Sigmoid colon (tissue), 6 donors: ENCODE measurements at regions not wholly inside any gene's neighbourhood (a gene's known extent, or its start where the extent isn't known, plus 50 kb on each side); places are given as distances from the start of the nearest gene placed in this dataset.
A peak's percentile ranks its signal among the peaks of the same experiment; 100 is the strongest.

Source experiments
- DNase-seq: peaks from one replicate; pipeline ENCODE4 v3.0.0-alpha.2; 2019
- H3K27ac ChIP-seq, 4 donors: fragments of 200-600 bp; sonication (generic); one replicate each; pipeline ENCODE4 v1.5.1; 2016 to 2019; ENCODE audit warnings: mild to moderate bottlenecking in 1 of 4
- H3K27me3 ChIP-seq, 3 donors: fragments of 200-600 bp; sonication (generic); one replicate each; pipeline ENCODE4 v1.5.1; 2019; ENCODE audit warnings: mild to moderate bottlenecking in 1 of 3
- H3K36me3 ChIP-seq, 4 donors: fragments of 200-600 bp; sonication (generic); one replicate each; pipeline ENCODE4 v1.5.1; 2016 to 2019
- H3K4me1 ChIP-seq, 4 donors: fragments of 200-600 bp; sonication (generic); one replicate each; pipeline ENCODE4 v1.5.1; 2017 to 2019
- H3K4me3 ChIP-seq, 4 donors: fragments of 200-600 bp; sonication (generic); one replicate each; pipeline ENCODE4 v1.5.1; 2017 to 2019; ENCODE audit warnings: mild to moderate bottlenecking in 2 of 4, moderate library complexity in 1 of 4
- H3K9me3 ChIP-seq, 4 donors: fragments of 200-600 bp in 3 of 4; sonication (generic) in 3 of 4; one replicate each; pipeline versions ENCODE4 v1.5.1 to v1.6.1; 2013 to 2019
- CTCF ChIP-seq, 4 experiments: fragments of 450-650 bp in 3 of 4; fragments of 200-600 bp in 1 of 4; IDR thresholded peaks; one replicate each; pipeline ENCODE4 v1.5.1; 2016 to 2019; ENCODE audit warnings: antibody characterized with exemption in 4 of 4, mild to moderate bottlenecking in 3 of 4, moderate library complexity in 2 of 4
- EP300 ChIP-seq, 4 donors: sonication (generic); formaldehyde crosslinking; IDR thresholded peaks; one replicate each; pipeline ENCODE4 v1.6.1; 2017; ENCODE audit warnings: antibody characterized with exemption in 4 of 4
- POLR2A ChIP-seq, 2 donors: fragments of 450-650 bp; IDR thresholded peaks; one replicate each; pipeline ENCODE4 v1.6.1; 2016; ENCODE audit warnings: antibody characterized with exemption in 2 of 2, mild to moderate bottlenecking in 2 of 2, moderate library complexity in 2 of 2
- POLR2AphosphoS5 ChIP-seq, 4 donors: sonication (generic); formaldehyde crosslinking; IDR thresholded peaks; one replicate each; pipeline ENCODE4 v1.6.1; 2017; ENCODE audit warnings: antibody characterized with exemption in 4 of 4
- WGBS, 2 donors: extraction: QIAGEN DNeasy Blood & Tissue Kit; methylation state at CpG; one replicate each; pipeline ENCODE4 v1.1.7; 2013; 5-methylcytosine and 5-hydroxymethylcytosine counted together
- intact Hi-C: fragments of 100-400 bp; cut with DNase I; formaldehyde crosslinking; loops from one replicate; pipeline ENCODE4 v1.15.1; 2023
- donor health status: healthy with polysubstance abuse.
- donor health status: healthy.

GRCh38 chr1:184298440-184299405 is 88.1 kb upstream of the C1orf21 start:
- H3K4me3 ChIP-seq = no peak overlapping the region
- intact Hi-C loops = loop anchor here (5.0 kb wide), 2 partner anchors 69 to 89 kb away; partner anchors contain the start of gene C1orf21
- no peaks in the 10 kb centered on the region for H3K36me3 ChIP-seq
- peaks cover 0 to 41% (median 33%) of the 10 kb centered on the region in 4 donors for H3K4me1 ChIP-seq
- 74% methylated on average over 6 of the region's 6 CpGs for WGBS, 2 donors
- TF ChIP-seq EP300 (IDR thresholded peaks at IDR 0.05) (no peak), CTCF (IDR thresholded peaks at IDR 0.05) (no peak), POLR2A (IDR thresholded peaks at IDR 0.05) (no peak), POLR2AphosphoS5 (IDR thresholded peaks at IDR 0.05) (no peak)
- no peaks in the 10 kb centered on the region for H3K27me3 ChIP-seq
- H3K9me3 ChIP-seq = no peaks in the 10 kb centered on the region
- no peak for DNase-seq
- peak overlapping the region; percentile 10 to 59 (median 36) for H3K27ac ChIP-seq

- Histone ChIP-seq H3K4me1 (peaks cover 0 to 41% (median 33%) of the 10 kb centered on the region in 4 donors), H3K36me3 (no peaks in the 10 kb centered on the region), H3K4me3 (no peak overlapping the region), H3K27me3 (no peaks in the 10 kb centered on the region), H3K9me3 (no peaks in the 10 kb centered on the region), H3K27ac (peak overlapping the region in 3 of 4 donors; percentile 10 to 59 (median 43))
- intact Hi-C loops = loop anchor here (5.0 kb wide), 2 partner anchors 68 to 88 kb away; partner anchors contain the start of gene C1orf21
- TF ChIP-seq EP300 (IDR thresholded peaks at IDR 0.05) = no peak
- no peak for TF ChIP-seq POLR2AphosphoS5 (IDR thresholded peaks at IDR 0.05)
- no peak for TF ChIP-seq POLR2A (IDR thresholded peaks at IDR 0.05)
- 89 to 91% methylated on average over 2 of the region's 2 CpGs for WGBS, 2 donors
- DNase-seq = no peak
Observed at GRCh38 chr1:184299406-184299790, 87.4 kb upstream of the C1orf21 start.

GRCh38 chr1:184299796-184300195 is 87.0 kb upstream of the C1orf21 start:
- no peak for DNase-seq
- H3K9me3 ChIP-seq = no peaks in the 10 kb centered on the region
- H3K27ac ChIP-seq = peak overlapping the region in 2 of 4 donors; percentile 43 to 59
- no peaks in the 10 kb centered on the region for H3K27me3 ChIP-seq
- WGBS, 2 donors = 78 to 82% methylated on average over 2 of the region's 2 CpGs
- H3K36me3 ChIP-seq = no peaks in the 10 kb centered on the region
- peaks cover 0 to 41% (median 33%) of the 10 kb centered on the region in 4 donors for H3K4me1 ChIP-seq
- TF ChIP-seq POLR2A (IDR thresholded peaks at IDR 0.05) = no peak
- no peak for TF ChIP-seq POLR2AphosphoS5 (IDR thresholded peaks at IDR 0.05)
- TF ChIP-seq CTCF (IDR thresholded peaks at IDR 0.05) = no peak
- no peak overlapping the region for H3K4me3 ChIP-seq
- intact Hi-C loops = loop anchor here (5.0 kb wide), 2 partner anchors 68 to 88 kb away; partner anchors contain the start of gene C1orf21

- H3K9me3 ChIP-seq = no peaks in the 10 kb centered on the region
- H3K4me3 ChIP-seq = no peak overlapping the region
- H3K27ac ChIP-seq = peak overlapping the region in 1 of 4 donors; percentile 59
- intact Hi-C loops = no loop called here
- DNase-seq = no peak
- H3K27me3 ChIP-seq = no peaks in the 10 kb centered on the region
- 75% methylated on average over 4 of the region's 4 CpGs for WGBS, 2 donors
- no peaks in the 10 kb centered on the region for H3K36me3 ChIP-seq
- peaks cover 0 to 41% (median 32%) of the 10 kb centered on the region in 4 donors for H3K4me1 ChIP-seq
- TF ChIP-seq CTCF (IDR thresholded peaks at IDR 0.05) (no peak), POLR2A (IDR thresholded peaks at IDR 0.05) (no peak), POLR2AphosphoS5 (IDR thresholded peaks at IDR 0.05) (no peak), EP300 (IDR thresholded peaks at IDR 0.05) (no peak)
Observed at GRCh38 chr1:184300446-184300845, 86.4 kb upstream of the C1orf21 start.

GRCh38 chr1:184301227-184301626 is 85.6 kb upstream of the C1orf21 start:
- intact Hi-C loops = no loop called here

More at GRCh38 chr1:184301227-184301626, 85.6 kb upstream of the C1orf21 start:
- WGBS, 2 donors = 89 to 94% methylated on average over 1 of the region's 1 CpG
- Histone ChIP-seq H3K9me3 (no peaks in the 10 kb centered on the region), H3K4me3 (no peak overlapping the region), H3K27me3 (no peaks in the 10 kb centered on the region), H3K4me1 (peaks cover 0 to 39% (median 27%) of the 10 kb centered on the region in 4 donors), H3K36me3 (no peaks in the 10 kb centered on the region), H3K27ac (no peak overlapping the region)
- TF ChIP-seq POLR2AphosphoS5 (IDR thresholded peaks at IDR 0.05) (no peak), POLR2A (IDR thresholded peaks at IDR 0.05) (no peak), CTCF (IDR thresholded peaks at IDR 0.05) (no peak), EP300 (IDR thresholded peaks at IDR 0.05) (no peak)
- DNase-seq = no peak
